H1 (cell line): ENCODE measurements at regions not wholly inside any gene's neighbourhood (a gene's known extent, or its start where the extent isn't known, plus 50 kb on each side); places are given as distances from the start of the nearest gene placed in this dataset.

Experiments used
- CTCF ChIA-PET: fragments of 300-600 bp; sonication (Branson Sonifier 250); formaldehyde crosslinking; loops from one replicate; lab custom pipeline; 2021; ENCODE audit not compliant: partially characterized antibody; lab: Charles Lee
- POLR2A ChIA-PET: fragments of 300-600 bp; sonication (Branson Sonifier 250); formaldehyde crosslinking; loops from one replicate; lab custom pipeline; 2021; ENCODE audit warnings: inconsistent platforms; ENCODE audit not compliant: partially characterized antibody; lab: Charles Lee
- DNase-seq, 2 experiments: peaks; one replicate each; pipeline versions ENCODE4 v3.0.0 to v3.0.0-alpha.2; 2010 to 2022; ENCODE audit warnings: low spot score in 2 of 2, low read depth in 1 of 2, mixed read lengths in 1 of 2
- FAIRE-seq: peaks from 2 replicates; lab custom pipeline; 2011; peaks lifted over from hg19 to GRCh38; lab: Jason Lieb, UNC
- H2AFZ ChIP-seq: 2 replicates; pipeline ENCODE4 v1.8.1; 2012; ENCODE audit warnings: low read length, inconsistent platforms
- H2AK5ac ChIP-seq: 2 replicates; pipeline ENCODE4 v1.6.1; 2013; ENCODE audit warnings: low read depth, low read length
- H2BK120ac ChIP-seq: replicated peaks from 2 replicates; pipeline ENCODE3; 2013; ENCODE audit warnings: low read depth, low read length, inconsistent platforms
- H2BK12ac ChIP-seq: 2 replicates; pipeline ENCODE4 v1.6.1; 2013; ENCODE audit warnings: low read depth, low read length
- H2BK15ac ChIP-seq: 2 replicates; pipeline ENCODE4 v1.6.1; 2013; ENCODE audit warnings: low read length
- H2BK20ac ChIP-seq: 2 replicates; pipeline ENCODE4 v1.6.1; 2013; ENCODE audit warnings: low read length
- H2BK5ac ChIP-seq: 2 replicates; pipeline ENCODE4 v1.6.1; 2013; ENCODE audit warnings: low read depth, low read length
- H3K14ac ChIP-seq: 2 replicates; pipeline ENCODE4 v1.6.1; 2013; ENCODE audit warnings: inconsistent platforms; ENCODE audit not compliant: insufficient read length
- H3K18ac ChIP-seq: 2 replicates; pipeline ENCODE4 v1.6.1; 2013; ENCODE audit warnings: low read length; ENCODE audit errors: extremely low read depth
- H3K23ac ChIP-seq: 2 replicates; pipeline ENCODE4 v1.6.1; 2013; ENCODE audit warnings: inconsistent platforms; ENCODE audit not compliant: insufficient read length
- H3K23me2 ChIP-seq: 2 replicates; pipeline ENCODE4 v1.6.1; 2013; ENCODE audit warnings: low read depth, low read length
- H3K27ac ChIP-seq: 2 replicates; pipeline ENCODE4 v1.6.1; 2011; ENCODE audit warnings: low read depth, low read length, inconsistent platforms
- H3K27me3 ChIP-seq, 4 experiments: replicated peaks in 1 of 4; 1 replicate in 1 of 4; 2 replicates in 3 of 4; pipeline versions ENCODE4 v1.6.1 to v1.8.1; 2011 to 2013; ENCODE audit warnings: low read length in 3 of 4, mild to moderate bottlenecking in 3 of 4, inconsistent platforms in 2 of 4, mixed read lengths in 2 of 4, moderate library complexity in 1 of 4; ENCODE audit not compliant: control insufficient read depth in 3 of 4, insufficient read depth in 3 of 4; ENCODE audit errors: extremely low read depth in 1 of 4
- H3K36me3 ChIP-seq, 4 experiments: 2 replicates each; pipeline versions ENCODE4 v1.6.1 to v1.8.1; 2011 to 2013; ENCODE audit warnings: mild to moderate bottlenecking in 4 of 4, low read length in 3 of 4, moderate library complexity in 2 of 4, control low read depth in 1 of 4, inconsistent platforms in 1 of 4; ENCODE audit not compliant: insufficient read depth in 4 of 4, control insufficient read depth in 2 of 4
- H3K4ac ChIP-seq: replicated peaks from 2 replicates; pipeline ENCODE3; 2013; ENCODE audit warnings: low read length, low read depth, mixed read lengths, inconsistent platforms; ENCODE audit not compliant: insufficient read length
- H3K4me1 ChIP-seq, 4 experiments: replicated peaks in 1 of 4; 1 replicate in 1 of 4; 2 replicates in 3 of 4; pipeline versions ENCODE4 v1.6.1 to v1.8.1; 2011 to 2013; ENCODE audit warnings: low read length in 3 of 4, inconsistent platforms in 2 of 4, mixed read lengths in 1 of 4; ENCODE audit not compliant: insufficient read depth in 4 of 4, control insufficient read depth in 3 of 4
- H3K4me2 ChIP-seq, 2 experiments: 2 replicates each; pipeline versions ENCODE4 v1.6.1 to v1.8.1; 2011 to 2013; ENCODE audit warnings: low read depth in 2 of 2, low read length in 2 of 2, control low read depth in 1 of 2, inconsistent platforms in 1 of 2, mild to moderate bottlenecking in 1 of 2; ENCODE audit not compliant: insufficient read depth in 1 of 2
- H3K4me3 ChIP-seq, 4 experiments: fragments of 200-600, 300-600 bp in 1 of 4; sonication (generic), shearing (Covaris generic), sonication (Bioruptor Twin) in 1 of 4; 2 replicates each; pipeline versions ENCODE4 v1.5.1 to v1.8.1; 2011 to 2016; ENCODE audit warnings: low read length in 4 of 4, low read depth in 3 of 4, control low read depth in 2 of 4, inconsistent platforms in 2 of 4, mild to moderate bottlenecking in 2 of 4, mixed read lengths in 1 of 4, moderate library complexity in 1 of 4; ENCODE audit not compliant: insufficient read depth in 2 of 4; ENCODE audit errors: extremely low read depth in 1 of 4
- H3K56ac ChIP-seq: replicated peaks from 2 replicates; pipeline ENCODE3; 2013; ENCODE audit warnings: low read depth, mild to moderate bottlenecking, mixed read lengths, low read length, inconsistent platforms; ENCODE audit not compliant: insufficient read length
- H3K79me1 ChIP-seq: 2 replicates; pipeline ENCODE4 v1.6.1; 2013; ENCODE audit warnings: low read depth, low read length, control low read depth
- H3K79me2 ChIP-seq, 2 experiments: 2 replicates each; pipeline versions ENCODE4 v1.6.1 to v1.8.1; 2012 to 2013; ENCODE audit warnings: low read length in 2 of 2, mild to moderate bottlenecking in 2 of 2, inconsistent platforms in 1 of 2; ENCODE audit not compliant: insufficient read depth in 2 of 2, control insufficient read depth in 1 of 2
- H3K9ac ChIP-seq, 4 experiments: replicated peaks in 1 of 4; 1 replicate in 1 of 4; 2 replicates in 3 of 4; pipeline versions ENCODE4 v1.6.1 to v1.8.1; 2011 to 2013; ENCODE audit warnings: low read depth in 3 of 4, low read length in 3 of 4, control low read depth in 2 of 4, mild to moderate bottlenecking in 2 of 4, moderate library complexity in 2 of 4, inconsistent platforms in 1 of 4; ENCODE audit errors: extremely low read depth in 1 of 4
- H3K9me3 ChIP-seq, 2 experiments: 2 replicates each; pipeline versions ENCODE4 v1.6.1 to v1.8.1; 2012 to 2013; ENCODE audit warnings: mild to moderate bottlenecking in 2 of 2, moderate library complexity in 2 of 2, control low read depth in 1 of 2, inconsistent platforms in 1 of 2, low read depth in 1 of 2, low read length in 1 of 2, mixed read lengths in 1 of 2; ENCODE audit not compliant: insufficient read depth in 2 of 2
- H4K20me1 ChIP-seq, 2 experiments: replicated peaks in 1 of 2; 2 replicates each; pipeline versions ENCODE3 to v1.8.1; 2011 to 2013; ENCODE audit warnings: inconsistent platforms in 2 of 2, low read length in 2 of 2, mild to moderate bottlenecking in 1 of 2; ENCODE audit not compliant: insufficient read depth in 2 of 2, control insufficient read depth in 1 of 2
- H4K5ac ChIP-seq: 2 replicates; pipeline ENCODE4 v1.6.1; 2013; ENCODE audit warnings: low read length, low read depth, mixed read lengths, inconsistent platforms; ENCODE audit not compliant: insufficient read length
- H4K8ac ChIP-seq: 2 replicates; pipeline ENCODE4 v1.8.0; 2013; ENCODE audit warnings: mild to moderate bottlenecking, moderate library complexity, low read length, inconsistent platforms; ENCODE audit not compliant: insufficient read depth; ENCODE audit errors: extremely low read depth
- H4K91ac ChIP-seq: replicated peaks from 2 replicates; pipeline ENCODE3; 2013; ENCODE audit warnings: low read length, mixed read lengths, inconsistent platforms; ENCODE audit not compliant: insufficient read length
- ATF2 ChIP-seq: IDR thresholded peaks from 2 replicates; pipeline ENCODE4 v1.6.1; 2012; ENCODE audit warnings: low read length, inconsistent platforms
- CBX8 ChIP-seq: fragments of 300-800, 300-1000 bp; sonication (generic); IDR thresholded peaks from 2 replicates; pipeline ENCODE4 v1.7.1; 2016; ENCODE audit warnings: low read depth, low read length, borderline replicate concordance
- EP300 ChIP-seq, 2 experiments: IDR thresholded peaks; 1 replicate in 1 of 2; 2 replicates in 1 of 2; pipeline ENCODE4 v1.6.1; 2011 to 2012; ENCODE audit warnings: low read depth in 2 of 2, low read length in 2 of 2, mild to moderate bottlenecking in 2 of 2, borderline replicate concordance in 1 of 2, inconsistent platforms in 1 of 2, moderate library complexity in 1 of 2
- FOSL1 ChIP-seq: IDR thresholded peaks from 2 replicates; pipeline ENCODE4 v1.6.1; 2011; ENCODE audit warnings: mild to moderate bottlenecking, low read depth, low read length, moderate library complexity; ENCODE audit not compliant: insufficient read depth
- HDAC2 ChIP-seq, 2 experiments: fragments of 300-600 bp in 1 of 2; sonication (generic) in 1 of 2; IDR thresholded peaks; 2 replicates each; pipeline ENCODE4 v1.6.1; 2011 to 2012; ENCODE audit warnings: low read depth in 2 of 2, low read length in 2 of 2, mild to moderate bottlenecking in 2 of 2, moderate library complexity in 2 of 2, borderline replicate concordance in 1 of 2, inconsistent platforms in 1 of 2
- KDM4A ChIP-seq: IDR thresholded peaks from one replicate; pipeline ENCODE4 v1.7.1; 2012; ENCODE audit warnings: low read depth, mild to moderate bottlenecking, moderate library complexity, low read length, inconsistent platforms; ENCODE audit not compliant: severe bottlenecking
- MAFK ChIP-seq: IDR thresholded peaks from 2 replicates; pipeline ENCODE4 v1.6.1; 2012; ENCODE audit warnings: low read depth, mild to moderate bottlenecking, improper control_type of control experiment, low read length
- RNF2 ChIP-seq: fragments of 200-900, 300-1000 bp; sonication (generic); IDR thresholded peaks from 2 replicates; pipeline ENCODE4 v1.7.1; 2016; ENCODE audit warnings: borderline replicate concordance, low read depth, mild to moderate bottlenecking, antibody characterized with exemption, low read length; ENCODE audit not compliant: poor library complexity, severe bottlenecking; ENCODE audit errors: missing control alignments
- RXRA ChIP-seq: IDR thresholded peaks from 2 replicates; pipeline ENCODE4 v1.6.1; 2011; ENCODE audit warnings: low read depth, mild to moderate bottlenecking, low read length, moderate library complexity; ENCODE audit not compliant: insufficient read depth
- TAF1 ChIP-seq: IDR thresholded peaks from 2 replicates; pipeline ENCODE4 v1.6.1; 2011; ENCODE audit warnings: mild to moderate bottlenecking, low read depth, low read length
- ZNF274 ChIP-seq: IDR thresholded peaks from 2 replicates; pipeline ENCODE4 v1.7.0; 2012; ENCODE audit warnings: low read length, borderline replicate concordance; ENCODE audit errors: extremely low read depth
- WGBS, 2 experiments: shearing (Covaris generic) in 1 of 2; methylation state at CpG; one replicate each; pipeline versions ENCODE4 v1.1.6 to v1.1.7; 2013 to 2015; ENCODE audit warnings: low lambda C conversion rate in 2 of 2, mixed read lengths in 2 of 2, inconsistent platforms in 1 of 2, low coverage in 1 of 2, missing lambda C conversion rate in 1 of 2; ENCODE audit not compliant: insufficient replicate concordance in 2 of 2, insufficient coverage in 1 of 2, insufficient read length in 1 of 2; ENCODE audit errors: extremely low coverage in 1 of 2, missing lambda C conversion rate in 1 of 2; 5-methylcytosine and 5-hydroxymethylcytosine counted together

GRCh38 chr7:96532428-96532935 lies 177.2 kb downstream of the SEM1 start:
- H2AFZ ChIP-seq, result no peak overlapping the region
- no peaks in the 10 kb centered on the region for H3K9me3 ChIP-seq
- 97% methylated on average over 2 of the region's 2 CpGs; no CpG with 5 or more reads in 1 of the 2 experiments for WGBS, 2 experiments
- no peak overlapping the region for H2BK12ac ChIP-seq
- H3K4ac ChIP-seq, result no peak overlapping the region
- no peak overlapping the region for H4K8ac ChIP-seq
- H3K23me2 ChIP-seq, result no peaks in the 10 kb centered on the region
- no peaks in the 10 kb centered on the region for H3K4me1 ChIP-seq
- no peak overlapping the region for H4K91ac ChIP-seq
- H3K4me3 ChIP-seq, result no peak overlapping the region
- H4K20me1 ChIP-seq, result no peaks in the 10 kb centered on the region
- no peak overlapping the region for H2BK5ac ChIP-seq
- no peak overlapping the region for H2AK5ac ChIP-seq
- CTCF ChIA-PET, result interaction anchor here (0.7 kb wide), 1 partner anchor 40 kb away, joined by 3 read pairs; no protein-coding TSS in a partner anchor
- no peak for DNase-seq
- no peak overlapping the region for H2BK20ac ChIP-seq
- no peak overlapping the region for H3K18ac ChIP-seq
- H3K27ac ChIP-seq, result no peak overlapping the region
- H4K5ac ChIP-seq, result no peak overlapping the region
- no peaks in the 10 kb centered on the region for H3K36me3 ChIP-seq
- no peak overlapping the region for H3K9ac ChIP-seq
- H3K14ac ChIP-seq, result no peak overlapping the region
- no peaks in the 10 kb centered on the region for H3K79me1 ChIP-seq
- H2BK120ac ChIP-seq, result no peak overlapping the region
- no peak overlapping the region for H3K56ac ChIP-seq
- H2BK15ac ChIP-seq, result no peak overlapping the region
- FAIRE-seq, result no peak
- H3K4me2 ChIP-seq, result no peak overlapping the region
- no peak overlapping the region for H3K23ac ChIP-seq
- POLR2A ChIA-PET, result no interaction called here
- H3K27me3 ChIP-seq, result no peaks in the 10 kb centered on the region
- no peaks in the 10 kb centered on the region for H3K79me2 ChIP-seq
- TF ChIP-seq RNF2, result no peak
- TF ChIP-seq KDM4A, result no peak
- TF ChIP-seq HDAC2 (IDR thresholded peaks at IDR 0.05; ENCODE audit: borderline replicate concordance in 1 of 2, low read depth in 2 of 2, low read length in 2 of 2), result no peak
- no peak for TF ChIP-seq MAFK
- TF ChIP-seq RXRA, result no peak
- TF ChIP-seq ZNF274, result no peak
- no peak for TF ChIP-seq ATF2
- no peak for TF ChIP-seq FOSL1
- no peak for TF ChIP-seq EP300 (IDR thresholded peaks at IDR 0.05; ENCODE audit: borderline replicate concordance in 1 of 2, low read depth in 2 of 2, low read length in 2 of 2)
- no peak for TF ChIP-seq TAF1
- no peak for TF ChIP-seq CBX8
